Right atrium auricular region (tissue), 2 donors: ENCODE measurements at regions not wholly inside any gene's neighbourhood (a gene's known extent, or its start where the extent isn't known, plus 50 kb on each side); places are given as distances from the start of the nearest gene placed in this dataset.

ENCODE experiments used
- DNase-seq: peaks from one replicate; pipeline ENCODE4 v3.0.0-alpha.2; 2019; ENCODE audit warnings: low spot score
- H3K27ac ChIP-seq, 2 donors: fragments of 200-600 bp; sonication (generic); 1 replicate in 1 of 2; 2 replicates in 1 of 2; pipeline ENCODE4 v1.5.1; 2016 to 2019
- H3K27me3 ChIP-seq, 2 donors: fragments of 200-600 bp; sonication (generic); one replicate each; pipeline versions ENCODE4 v1.5.1 to v1.6.0; 2017 to 2019
- H3K36me3 ChIP-seq: fragments of 200-600 bp; sonication (generic); one replicate; pipeline ENCODE4 v1.5.1; 2016
- H3K4me1 ChIP-seq, 2 donors: fragments of 200-600 bp; sonication (generic); one replicate each; pipeline versions ENCODE4 v1.5.1 to v1.6.0; 2017 to 2019
- H3K4me3 ChIP-seq, 2 donors: fragments of 200-600 bp; sonication (generic); 1 replicate in 1 of 2; 2 replicates in 1 of 2; pipeline ENCODE4 v1.5.1; 2017 to 2019; ENCODE audit warnings: mild to moderate bottlenecking in 1 of 2, moderate library complexity in 1 of 2
- H3K9me3 ChIP-seq, 2 donors: fragments of 200-600 bp; sonication (generic); one replicate each; pipeline ENCODE4 v1.5.1; 2019
- TF ChIP-seq, protein P1 (sequence below), 2 donors: fragments of 200-600 bp; sonication (generic); IDR thresholded peaks; one replicate each; pipeline ENCODE4 v1.5.1; 2019; ENCODE audit warnings: antibody characterized with exemption in 2 of 2

DNA sequence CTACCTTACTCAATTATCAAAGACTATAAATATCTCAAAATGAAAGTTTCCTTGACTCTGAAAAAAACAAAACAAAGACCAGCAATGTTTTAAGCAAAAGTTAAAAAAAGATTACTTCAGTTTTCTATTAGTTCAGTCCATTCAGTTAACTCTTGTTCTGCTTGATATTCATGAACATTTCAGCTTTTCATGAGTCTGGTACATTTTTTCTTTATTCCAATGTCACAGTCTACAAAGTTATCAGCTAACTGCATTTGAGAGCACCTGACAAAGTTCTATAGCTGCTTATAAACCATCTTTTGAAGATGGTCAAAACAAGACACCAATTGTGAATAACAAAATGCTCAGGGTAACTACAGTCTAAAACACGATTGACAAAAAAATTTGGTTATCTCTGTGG, 156.1 kb upstream of the NOX3 start:
- no peaks in the 10 kb centered on the region for H3K4me1 ChIP-seq
- H3K27ac ChIP-seq: no peak overlapping the region
- no peak overlapping the region for H3K4me3 ChIP-seq
- TF ChIP-seq, protein P1, sequence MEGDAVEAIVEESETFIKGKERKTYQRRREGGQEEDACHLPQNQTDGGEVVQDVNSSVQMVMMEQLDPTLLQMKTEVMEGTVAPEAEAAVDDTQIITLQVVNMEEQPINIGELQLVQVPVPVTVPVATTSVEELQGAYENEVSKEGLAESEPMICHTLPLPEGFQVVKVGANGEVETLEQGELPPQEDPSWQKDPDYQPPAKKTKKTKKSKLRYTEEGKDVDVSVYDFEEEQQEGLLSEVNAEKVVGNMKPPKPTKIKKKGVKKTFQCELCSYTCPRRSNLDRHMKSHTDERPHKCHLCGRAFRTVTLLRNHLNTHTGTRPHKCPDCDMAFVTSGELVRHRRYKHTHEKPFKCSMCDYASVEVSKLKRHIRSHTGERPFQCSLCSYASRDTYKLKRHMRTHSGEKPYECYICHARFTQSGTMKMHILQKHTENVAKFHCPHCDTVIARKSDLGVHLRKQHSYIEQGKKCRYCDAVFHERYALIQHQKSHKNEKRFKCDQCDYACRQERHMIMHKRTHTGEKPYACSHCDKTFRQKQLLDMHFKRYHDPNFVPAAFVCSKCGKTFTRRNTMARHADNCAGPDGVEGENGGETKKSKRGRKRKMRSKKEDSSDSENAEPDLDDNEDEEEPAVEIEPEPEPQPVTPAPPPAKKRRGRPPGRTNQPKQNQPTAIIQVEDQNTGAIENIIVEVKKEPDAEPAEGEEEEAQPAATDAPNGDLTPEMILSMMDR (IDR thresholded peaks at IDR 0.05): no peak
- H3K27me3 ChIP-seq: no peaks in the 10 kb centered on the region
- DNase-seq: no peak
- H3K36me3 ChIP-seq: no peaks in the 10 kb centered on the region
- H3K9me3 ChIP-seq: peaks cover 0 to 45% of the 10 kb centered on the region in 2 donors

DNA sequence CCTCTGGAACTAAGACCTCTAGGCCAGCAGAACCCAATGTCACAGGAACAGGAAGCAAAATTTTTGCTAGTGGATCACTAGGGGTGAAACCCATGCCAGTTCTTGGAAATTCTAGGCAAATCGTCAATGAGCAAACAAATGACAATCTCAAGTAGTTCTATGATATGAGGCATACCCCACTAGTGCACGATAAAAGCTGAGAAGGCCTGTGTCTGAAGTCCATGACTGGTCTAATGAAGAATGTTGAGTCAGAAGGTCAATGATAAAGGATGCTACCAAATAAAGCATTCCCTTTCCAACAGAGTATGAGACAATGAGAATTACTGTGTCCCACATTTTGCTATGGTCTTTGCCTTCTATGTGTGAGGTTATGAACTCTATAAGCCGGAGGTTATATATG, 149.4 kb upstream of the NOX3 start:
- no peaks in the 10 kb centered on the region for H3K27me3 ChIP-seq
- no peaks in the 10 kb centered on the region for H3K4me1 ChIP-seq
- H3K4me3 ChIP-seq: no peak overlapping the region
- no peak for DNase-seq
- H3K27ac ChIP-seq: no peak overlapping the region
- no peaks in the 10 kb centered on the region for H3K36me3 ChIP-seq
- no peaks in the 10 kb centered on the region for H3K9me3 ChIP-seq
- TF ChIP-seq, protein P1 (IDR thresholded peaks at IDR 0.05): no peak

DNA sequence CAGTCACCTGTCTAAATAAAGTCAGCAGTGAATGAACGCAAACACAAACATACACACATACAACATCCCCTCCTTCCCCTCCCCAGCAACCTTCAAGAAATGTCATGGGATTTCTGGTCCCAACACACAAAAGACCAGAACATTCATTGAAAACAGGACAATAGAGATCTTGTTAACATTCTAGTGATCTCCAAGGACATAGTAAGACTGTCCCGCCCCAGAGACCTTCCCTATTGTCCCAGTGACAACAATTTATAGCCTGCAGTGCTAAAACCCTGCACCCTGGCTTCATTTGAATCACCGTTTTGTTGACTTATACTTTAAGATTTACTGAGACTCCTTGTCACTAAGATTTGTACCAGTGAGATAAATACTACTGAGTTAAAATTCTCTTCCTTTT, 143.9 kb upstream of the NOX3 start:
- TF ChIP-seq, protein P1 (IDR thresholded peaks at IDR 0.05): no peak
- no peaks in the 10 kb centered on the region for H3K4me1 ChIP-seq
- no peaks in the 10 kb centered on the region for H3K36me3 ChIP-seq
- H3K27ac ChIP-seq: no peak overlapping the region
- no peak for DNase-seq
- H3K4me3 ChIP-seq: no peak overlapping the region
- H3K27me3 ChIP-seq: no peaks in the 10 kb centered on the region
- H3K9me3 ChIP-seq: no peaks in the 10 kb centered on the region

DNA sequence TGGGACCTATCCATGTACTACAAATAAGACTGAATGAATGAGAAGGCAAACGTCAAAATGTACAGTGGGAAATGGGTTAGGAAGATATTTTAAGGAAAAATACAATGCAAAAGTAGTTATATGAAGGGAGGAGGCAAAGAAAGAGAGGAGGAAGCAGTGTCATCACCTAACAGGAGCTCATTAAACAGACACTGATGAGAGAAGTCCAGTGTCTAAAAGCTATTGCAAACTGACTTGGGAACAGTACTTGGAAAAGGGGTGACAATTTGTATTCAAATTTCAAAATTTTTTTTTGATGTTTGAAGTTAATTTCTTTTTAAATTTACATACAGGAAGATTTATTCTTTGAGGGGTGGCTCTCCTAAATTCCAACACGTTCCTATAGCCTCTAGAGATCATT, 143.5 kb upstream of the NOX3 start:
- Histone ChIP-seq H3K9me3 (no peaks in the 10 kb centered on the region), H3K4me3 (no peak overlapping the region), H3K27me3 (no peaks in the 10 kb centered on the region), H3K4me1 (no peaks in the 10 kb centered on the region), H3K36me3 (no peaks in the 10 kb centered on the region), H3K27ac (no peak overlapping the region)
- TF ChIP-seq, protein P1 (IDR thresholded peaks at IDR 0.05): no peak
- no peak for DNase-seq

DNA sequence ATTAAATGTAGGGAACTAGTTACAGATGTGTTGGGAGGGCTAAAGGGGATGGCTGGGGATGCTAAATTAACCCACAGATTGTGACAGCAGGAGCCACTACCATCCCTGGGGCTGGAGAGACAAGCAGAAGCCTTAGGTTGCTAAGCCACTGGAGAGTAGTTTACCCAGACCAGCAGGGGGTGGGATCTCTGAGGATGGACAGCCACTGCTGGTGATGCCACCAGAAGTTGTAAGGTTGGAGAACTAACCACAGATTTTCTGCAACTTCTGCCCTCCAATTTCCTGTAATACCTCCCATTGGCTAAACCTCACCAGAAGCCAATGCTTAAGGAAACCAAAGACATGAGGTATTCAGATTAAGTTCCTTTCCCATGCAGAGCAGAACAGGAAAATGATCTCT, 139.6 kb upstream of the NOX3 start:
- no peak overlapping the region for H3K4me3 ChIP-seq
- no peak overlapping the region for H3K27ac ChIP-seq
- no peaks in the 10 kb centered on the region for H3K4me1 ChIP-seq
- no peak for DNase-seq
- no peaks in the 10 kb centered on the region for H3K9me3 ChIP-seq
- H3K36me3 ChIP-seq: no peaks in the 10 kb centered on the region
- TF ChIP-seq, protein P1 (IDR thresholded peaks at IDR 0.05): no peak
- H3K27me3 ChIP-seq: no peaks in the 10 kb centered on the region

DNA sequence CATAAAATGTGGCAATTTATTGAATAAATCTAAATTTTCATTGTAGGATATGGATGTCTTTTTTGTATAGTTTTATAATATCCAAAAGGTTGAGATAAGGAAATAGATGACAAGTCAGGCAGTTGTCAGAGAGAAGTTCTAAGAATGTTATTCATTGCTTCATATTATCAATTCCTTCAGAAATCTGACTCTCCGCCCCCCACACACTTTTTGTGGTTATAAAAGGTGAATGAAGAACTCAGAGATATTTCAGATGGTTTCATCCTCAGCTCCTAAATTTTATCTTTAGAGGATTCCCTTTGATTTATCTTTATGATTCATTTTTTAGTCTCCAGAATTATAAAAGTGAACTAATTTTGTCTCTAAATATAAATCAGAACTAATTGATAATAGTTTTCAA, 136.1 kb upstream of the NOX3 start:
- DNase-seq: no peak
- Histone ChIP-seq H3K36me3 (no peaks in the 10 kb centered on the region), H3K4me1 (no peaks in the 10 kb centered on the region), H3K4me3 (no peak overlapping the region), H3K9me3 (peaks cover 0 to 5% of the 10 kb centered on the region in 2 donors), H3K27me3 (no peaks in the 10 kb centered on the region), H3K27ac (no peak overlapping the region)
- TF ChIP-seq, protein P1 (IDR thresholded peaks at IDR 0.05): no peak
